Midbrain (tissue), 1 donor: ENCODE measurements at regions not wholly inside any gene's neighbourhood (a gene's known extent, or its start where the extent isn't known, plus 50 kb on each side); places are given as distances from the start of the nearest gene placed in this dataset.
"Not testable (repeated sequence)": the region's sequence is repeated elsewhere in the genome, so short reads cannot be mapped to it uniquely, and the experiment has no call there.

Experiments
- DNase-seq: peaks from one replicate; lab custom pipeline; 2025; lab: John Stamatoyannopoulos, UW

GRCh38 chr19:29154163-29154562 is 58.8 kb downstream of the UQCRFS1 start:
- no peak for DNase-seq

GRCh38 chr19:29145756-29146155 is 67.2 kb downstream of the UQCRFS1 start:
- no peak for DNase-seq

- no peak for DNase-seq
These were observed 69.8 kb downstream of the UQCRFS1 start for GRCh38 chr19:29143183-29143582.

- DNase-seq, result no peak
These were observed 73.7 kb downstream of the UQCRFS1 start for GRCh38 chr19:29139227-29139626.

- not testable (repeated sequence) for DNase-seq
These were observed 74.7 kb downstream of the UQCRFS1 start for GRCh38 chr19:29138206-29138605.

GRCh38 chr19:29131456-29131855 is 81.5 kb downstream of the UQCRFS1 start:
- no peak for DNase-seq

GRCh38 chr19:29129148-29129547 is 83.8 kb downstream of the UQCRFS1 start:
- no peak for DNase-seq

GRCh38 chr19:29128203-29128602 is 84.7 kb downstream of the UQCRFS1 start:
- no peak for DNase-seq

- no peak for DNase-seq
These were observed 90.8 kb downstream of the UQCRFS1 start for GRCh38 chr19:29122185-29122584.

- DNase-seq, result peak; percentile 1
These were observed 91.3 kb downstream of the UQCRFS1 start for GRCh38 chr19:29121684-29122083.

GRCh38 chr19:29120466-29120865 is 92.5 kb downstream of the UQCRFS1 start:
- no peak for DNase-seq

GRCh38 chr19:29119590-29119989 is 93.4 kb downstream of the UQCRFS1 start:
- DNase-seq, result no peak

- DNase-seq, result no peak
These were observed 94.6 kb downstream of the UQCRFS1 start for GRCh38 chr19:29118389-29118788.

GRCh38 chr19:29117926-29118325 is 95.0 kb downstream of the UQCRFS1 start:
- no peak for DNase-seq

- no peak for DNase-seq
These were observed 97.8 kb downstream of the UQCRFS1 start for GRCh38 chr19:29115181-29115580.

GRCh38 chr19:29113838-29114237 is 99.1 kb downstream of the UQCRFS1 start:
- DNase-seq, result no peak

- no peak for DNase-seq
These were observed 101.4 kb downstream of the UQCRFS1 start for GRCh38 chr19:29111576-29111975.

- no peak for DNase-seq
These were observed 105.1 kb downstream of the UQCRFS1 start for GRCh38 chr19:29107831-29108230.

GRCh38 chr19:29106346-29106885 is 106.5 kb downstream of the UQCRFS1 start:
- no peak for DNase-seq

GRCh38 chr19:29105629-29106292 is 107.2 kb downstream of the UQCRFS1 start:
- DNase-seq, result no peak

- no peak for DNase-seq
These were observed 108.2 kb downstream of the UQCRFS1 start for GRCh38 chr19:29104605-29105241.

- no peak for DNase-seq
These were observed 114.0 kb downstream of the UQCRFS1 start for GRCh38 chr19:29098863-29099481.

- DNase-seq, result no peak
These were observed 114.9 kb downstream of the UQCRFS1 start for GRCh38 chr19:29098091-29098490.
